Lower leg skin (tissue), 4 donors: ENCODE measurements at regions not wholly inside any gene's neighbourhood (a gene's known extent, or its start where the extent isn't known, plus 50 kb on each side); places are given as distances from the start of the nearest gene placed in this dataset.
"Not testable (repeated sequence)": the region's sequence is repeated elsewhere in the genome, so short reads cannot be mapped to it uniquely, and the experiment has no call there.

Source experiments
- DNase-seq, 2 donors: peaks; one replicate each; pipeline ENCODE4 v3.0.0-alpha.2; 2019; ENCODE audit warnings: low spot score in 2 of 2
- H3K4me3 ChIP-seq: fragments of 200-600 bp; sonication (generic); 2 replicates; pipeline ENCODE4 v1.5.1; 2017; ENCODE audit warnings: mild to moderate bottlenecking, low read depth; ENCODE audit not compliant: poor library complexity, severe bottlenecking
- CTCF ChIP-seq, 3 donors: fragments of 450-650 bp; IDR thresholded peaks; one replicate each; pipeline ENCODE4 v1.5.1; 2016; ENCODE audit warnings: antibody characterized with exemption in 3 of 3, mild to moderate bottlenecking in 3 of 3, moderate library complexity in 2 of 3
- POLR2A ChIP-seq, 2 donors: fragments of 450-650 bp; IDR thresholded peaks; one replicate each; pipeline ENCODE4 v1.6.1; 2016 to 2017; ENCODE audit warnings: antibody characterized with exemption in 2 of 2, mild to moderate bottlenecking in 1 of 2, moderate library complexity in 1 of 2
- WGBS, 2 donors: methylation state at CpG; one replicate each; pipeline ENCODE4 v1.1.5; 2018; 5-methylcytosine and 5-hydroxymethylcytosine counted together
- intact Hi-C: fragments of 100-400 bp; cut with DNase I; formaldehyde crosslinking; loops from one replicate; pipeline ENCODE4 v1.15.0; 2023; ENCODE audit warnings: low total_unique reads

GRCh38 chr20:10115021-10115420 is 80.2 kb downstream of the ANKEF1 start:
- no peak for TF ChIP-seq POLR2A (IDR thresholded peaks at IDR 0.05)
- no peak for TF ChIP-seq CTCF (IDR thresholded peaks at IDR 0.05)
- intact Hi-C loops: no loop called here
- no peak overlapping the region for H3K4me3 ChIP-seq
- WGBS, 2 donors: 52 to 53% methylated on average over 1 of the region's 1 CpG
- DNase-seq: no peak

- H3K4me3 ChIP-seq: no peak overlapping the region
- intact Hi-C loops: no loop called here
- no peak for DNase-seq
- no peak for TF ChIP-seq POLR2A (IDR thresholded peaks at IDR 0.05)
- no peak for TF ChIP-seq CTCF (IDR thresholded peaks at IDR 0.05)
- WGBS, 2 donors: 62 to 70% methylated on average over 3 of the region's 3 CpGs
These were observed 84.5 kb downstream of the ANKEF1 start for GRCh38 chr20:10119336-10119735.

GRCh38 chr20:10124883-10125282 is 90.1 kb downstream of the ANKEF1 start:
- intact Hi-C loops, H3K4me3 ChIP-seq, DNase-seq: not testable (repeated sequence)
- WGBS, 2 donors: 95 to 96% methylated on average over 3 of the region's 3 CpGs

- no peak for DNase-seq
- H3K4me3 ChIP-seq: no peak overlapping the region
- 52 to 62% methylated on average over 1 of the region's 1 CpG for WGBS, 2 donors
- intact Hi-C loops: no loop called here
- TF ChIP-seq POLR2A (IDR thresholded peaks at IDR 0.05): no peak
- TF ChIP-seq CTCF (IDR thresholded peaks at IDR 0.05): no peak
These were observed 91.0 kb downstream of the ANKEF1 start for GRCh38 chr20:10125757-10126156.

GRCh38 chr20:10129749-10130148 is 88.9 kb upstream of the SNAP25 start:
- DNase-seq: no peak
- H3K4me3 ChIP-seq: no peak overlapping the region
- TF ChIP-seq POLR2A (IDR thresholded peaks at IDR 0.05): no peak
- no peak for TF ChIP-seq CTCF (IDR thresholded peaks at IDR 0.05)
- 77 to 80% methylated on average over 6 of the region's 6 CpGs for WGBS, 2 donors
- intact Hi-C loops: no loop called here

GRCh38 chr20:10131732-10132345 is 86.8 kb upstream of the SNAP25 start:
- DNase-seq: no peak
- intact Hi-C loops: no loop called here
- 16 to 24% methylated on average over 5 to 7 of the region's 8 CpGs for whole genome bisulfite sequencing, 2 donors
- H3K4me3 ChIP-seq: no peak overlapping the region
- TF ChIP-seq POLR2A (IDR thresholded peaks at IDR 0.05) (no peak), CTCF (IDR thresholded peaks at IDR 0.05) (no peak)
